Nephron (organoid): ENCODE measurements at regions not wholly inside any gene's neighbourhood (a gene's known extent, or its start where the extent isn't known, plus 50 kb on each side); places are given as distances from the start of the nearest gene placed in this dataset.

Source experiments
- H3K27ac Mint-ChIP-seq, 3 experiments: 2 replicates each; pipeline ENCODE4 v1.8.0; 2020; ENCODE audit warnings: mixed read lengths in 3 of 3, mild to moderate bottlenecking in 2 of 3, moderate library complexity in 1 of 3
- H3K27me3 Mint-ChIP-seq: 2 replicates; pipeline ENCODE4 v1.8.0; 2021; ENCODE audit warnings: low read depth, mild to moderate bottlenecking, moderate library complexity, mixed read lengths
- H3K36me3 Mint-ChIP-seq: 2 replicates; pipeline ENCODE4 v1.8.0; 2020; ENCODE audit warnings: low read depth, mixed read lengths
- H3K4me1 Mint-ChIP-seq: 2 replicates; pipeline ENCODE4 v1.8.0; 2020; ENCODE audit warnings: mixed read lengths
- H3K4me3 Mint-ChIP-seq, 3 experiments: 2 replicates each; pipeline ENCODE4 v1.8.0; 2020; ENCODE audit warnings: mild to moderate bottlenecking in 3 of 3, mixed read lengths in 3 of 3, moderate library complexity in 2 of 3
- H3K9me3 Mint-ChIP-seq: 2 replicates; pipeline ENCODE4 v1.8.0; 2020; ENCODE audit warnings: mixed read lengths
- CTCF ChIP-seq, 3 experiments: fragments of 200-600 bp; sonication (generic); IDR thresholded peaks; one replicate each; pipeline ENCODE4 v1.5.0; 2021; ENCODE audit warnings: antibody characterized with exemption in 3 of 3; ENCODE audit not compliant: unreplicated experiment in 3 of 3

- no peak overlapping the region for H3K4me3 Mint-ChIP-seq
- no peak for TF ChIP-seq CTCF (IDR thresholded peaks at IDR 0.05; ENCODE audit: unreplicated experiment in 3 of 3)
- H3K27ac Mint-ChIP-seq, result peak overlapping the region in 2 of 3 experiments; percentile 6 to 27
- no peaks in the 10 kb centered on the region for H3K36me3 Mint-ChIP-seq
- peaks cover 3% of the 10 kb centered on the region for H3K9me3 Mint-ChIP-seq
- H3K27me3 Mint-ChIP-seq, result no peaks in the 10 kb centered on the region
- H3K4me1 Mint-ChIP-seq, result peaks cover 50% of the 10 kb centered on the region
These were observed 112.0 kb downstream of the QPCT start for GRCh38 chr2:37456479-37456878.

DNA sequence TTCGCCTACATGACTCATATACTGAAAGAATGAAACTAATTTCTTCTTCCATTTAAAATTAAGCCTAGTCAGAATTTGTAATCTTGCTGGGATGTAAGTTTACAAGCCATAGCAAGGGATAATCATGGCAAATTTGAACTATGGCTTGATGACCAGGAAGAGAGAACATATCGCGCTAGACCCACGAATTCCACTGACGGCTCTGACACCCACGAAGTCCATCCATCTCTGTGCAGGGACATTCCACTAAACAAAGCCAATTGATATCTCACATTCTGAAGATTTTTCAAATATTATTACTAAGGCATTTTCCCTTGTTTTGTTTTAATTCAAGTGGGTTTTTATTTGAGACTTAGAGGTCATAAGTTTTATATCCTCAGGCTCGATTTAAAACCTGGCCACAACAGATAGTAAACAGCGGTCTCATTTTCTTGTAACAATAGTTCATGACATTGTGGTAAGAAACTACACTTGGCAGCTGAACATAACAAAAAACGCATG is 113.0 kb downstream of the QPCT start:
- Mint-ChIP-seq H3K27ac (peak overlapping the region in 2 of 3 experiments; percentile 1 to 6), H3K27me3 (no peaks in the 10 kb centered on the region), H3K4me1 (peaks cover 51% of the 10 kb centered on the region), H3K4me3 (no peak overlapping the region), H3K36me3 (no peaks in the 10 kb centered on the region), H3K9me3 (peaks cover 3% of the 10 kb centered on the region)
- no peak for TF ChIP-seq CTCF (IDR thresholded peaks at IDR 0.05; ENCODE audit: unreplicated experiment in 3 of 3)

DNA sequence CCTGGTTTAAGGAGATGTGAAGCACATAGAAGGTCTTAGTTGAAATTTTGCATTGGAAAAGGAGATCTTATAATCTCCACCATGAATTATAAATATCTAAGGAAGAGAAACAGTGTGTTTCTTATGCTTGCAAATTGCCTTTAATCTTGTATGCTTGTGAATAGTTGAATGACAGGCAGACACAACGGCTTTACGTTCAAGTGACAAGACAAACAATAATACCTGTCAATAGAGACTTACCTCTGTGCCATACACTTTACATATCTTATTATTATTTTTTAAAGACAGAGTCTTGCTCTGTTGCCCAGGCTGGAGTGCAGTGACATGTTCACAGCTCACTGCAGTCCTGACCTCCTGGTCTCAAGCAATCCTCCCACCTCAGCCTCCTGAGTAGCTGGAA is 113.7 kb downstream of the QPCT start:
- H3K36me3 Mint-ChIP-seq, result no peaks in the 10 kb centered on the region
- peaks cover 7% of the 10 kb centered on the region for H3K9me3 Mint-ChIP-seq
- no peak overlapping the region for H3K27ac Mint-ChIP-seq
- TF ChIP-seq CTCF (IDR thresholded peaks at IDR 0.05; ENCODE audit: unreplicated experiment in 3 of 3), result no peak
- peaks cover 51% of the 10 kb centered on the region for H3K4me1 Mint-ChIP-seq
- no peak overlapping the region for H3K4me3 Mint-ChIP-seq
- no peaks in the 10 kb centered on the region for H3K27me3 Mint-ChIP-seq

DNA sequence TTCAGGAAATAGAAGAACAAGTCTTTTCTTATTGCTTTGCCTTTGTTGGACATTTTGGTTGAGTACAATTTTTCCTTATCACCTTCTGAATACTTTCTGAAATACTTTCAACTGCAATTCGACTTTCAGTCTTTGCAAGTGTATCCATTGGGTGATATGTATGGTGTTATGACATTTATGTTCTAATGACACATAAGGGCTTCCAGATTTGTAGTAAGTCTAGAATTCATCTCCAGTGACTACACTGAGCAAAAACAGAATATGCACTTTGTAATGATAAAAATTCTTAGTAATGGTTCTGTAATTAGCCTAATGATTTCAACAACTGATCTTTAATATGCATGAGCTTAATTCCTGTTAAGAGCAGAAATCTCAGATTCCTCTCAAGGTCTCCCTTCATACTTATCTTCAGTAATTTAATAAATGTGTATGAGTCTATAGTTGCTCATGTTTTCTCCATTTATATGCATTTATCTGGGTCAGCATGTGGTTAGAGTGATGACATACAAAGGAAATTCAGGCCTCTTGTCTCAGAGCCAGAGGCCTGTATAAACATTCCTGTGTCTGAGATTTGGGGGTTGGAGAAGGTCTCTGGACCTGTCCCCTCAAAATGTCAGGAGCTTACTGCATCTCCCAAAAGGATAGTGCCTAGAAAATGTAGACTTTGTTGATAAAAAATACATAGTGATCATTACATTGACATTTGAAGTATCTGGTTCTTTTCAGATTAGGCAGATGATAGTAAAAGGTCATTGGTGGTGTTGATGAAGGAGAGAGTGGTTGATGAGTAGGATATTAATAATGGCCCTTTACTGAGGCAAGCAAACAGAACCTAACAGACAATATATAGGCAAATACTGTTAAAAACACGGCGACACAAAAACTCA is 114.9 kb downstream of the QPCT start:
- TF ChIP-seq CTCF (IDR thresholded peaks at IDR 0.05; ENCODE audit: unreplicated experiment in 3 of 3), result no peak
- Mint-ChIP-seq H3K9me3 (peaks cover 9% of the 10 kb centered on the region), H3K4me1 (peaks cover 55% of the 10 kb centered on the region), H3K4me3 (peak overlapping the region in 1 of 3 experiments; percentile 33), H3K36me3 (no peaks in the 10 kb centered on the region), H3K27me3 (no peaks in the 10 kb centered on the region), H3K27ac (peak overlapping the region; percentile 92 to 96 (median 95))

GRCh38 chr2:37460896-37461229 is 116.4 kb downstream of the QPCT start:
- TF ChIP-seq CTCF (IDR thresholded peaks at IDR 0.05; ENCODE audit: unreplicated experiment in 3 of 3), result no peak
- peaks cover 14% of the 10 kb centered on the region for H3K9me3 Mint-ChIP-seq
- H3K4me1 Mint-ChIP-seq, result peaks cover 45% of the 10 kb centered on the region
- H3K27me3 Mint-ChIP-seq, result no peaks in the 10 kb centered on the region
- H3K36me3 Mint-ChIP-seq, result no peaks in the 10 kb centered on the region
- no peak overlapping the region for H3K4me3 Mint-ChIP-seq
- H3K27ac Mint-ChIP-seq, result peak overlapping the region; percentile 92 to 96 (median 95)

DNA sequence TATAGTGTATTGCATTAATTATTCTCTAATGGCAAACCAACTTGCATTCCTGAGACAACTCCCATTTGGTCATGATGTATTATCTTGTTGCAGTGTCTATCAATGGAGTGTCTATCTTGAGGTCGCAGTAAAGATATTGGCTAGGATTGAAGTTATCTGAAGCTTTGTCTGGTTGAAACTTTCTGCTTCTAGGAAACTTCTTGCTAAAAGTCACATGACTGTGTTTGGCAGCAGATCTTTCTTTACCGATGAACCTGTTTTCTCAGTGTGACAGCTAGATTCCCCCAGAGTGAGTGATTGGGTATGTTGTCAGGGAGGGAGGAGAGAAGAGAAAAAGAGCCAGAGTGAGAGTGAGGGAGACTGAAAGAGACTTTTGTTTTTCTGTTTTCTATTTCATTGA is 119.6 kb downstream of the QPCT start:
- H3K4me1 Mint-ChIP-seq, result peaks cover 28% of the 10 kb centered on the region
- H3K36me3 Mint-ChIP-seq, result no peaks in the 10 kb centered on the region
- H3K9me3 Mint-ChIP-seq, result peaks cover 17% of the 10 kb centered on the region
- TF ChIP-seq CTCF (IDR thresholded peaks at IDR 0.05; ENCODE audit: unreplicated experiment in 3 of 3), result no peak
- no peak overlapping the region for H3K4me3 Mint-ChIP-seq
- H3K27me3 Mint-ChIP-seq, result no peaks in the 10 kb centered on the region
- no peak overlapping the region for H3K27ac Mint-ChIP-seq
